Naive B cell (primary cell): ENCODE measurements at regions not wholly inside any gene's neighbourhood (a gene's known extent, or its start where the extent isn't known, plus 50 kb on each side); places are given as distances from the start of the nearest gene placed in this dataset.

Source experiments
- ATAC-seq, 2 donors: fragments of 150-1000 bp; cut with Tn5 transposase; 2 replicates each; pipeline ENCODE4 v1.10.0; 2021; ENCODE audit warnings: low read depth in 2 of 2, mild to moderate bottlenecking in 2 of 2, moderate library complexity in 2 of 2
- DNase-seq: peaks from one replicate; pipeline ENCODE4 v3.0.0; 2022
- H3K27ac Mint-ChIP-seq, 6 donors: one replicate each; pipeline ENCODE4 v1.8.0; 2020 to 2022; ENCODE audit warnings: mild to moderate bottlenecking in 6 of 6, mixed read lengths in 6 of 6, moderate library complexity in 5 of 6, inconsistent platforms in 2 of 6
- H3K27me3 Mint-ChIP-seq, 3 donors: one replicate each; pipeline ENCODE4 v1.8.0; 2021 to 2022; ENCODE audit warnings: mixed read lengths in 3 of 3, mild to moderate bottlenecking in 1 of 3
- H3K36me3 Mint-ChIP-seq, 2 donors: one replicate each; pipeline ENCODE4 v1.8.0; 2020 to 2022; ENCODE audit warnings: mixed read lengths in 2 of 2, inconsistent platforms in 1 of 2, mild to moderate bottlenecking in 1 of 2
- H3K4me1 Mint-ChIP-seq, 3 donors: one replicate each; pipeline ENCODE4 v1.8.0; 2020 to 2022; ENCODE audit warnings: mixed read lengths in 3 of 3, inconsistent platforms in 1 of 3, mild to moderate bottlenecking in 1 of 3, moderate library complexity in 1 of 3
- H3K4me3 Mint-ChIP-seq, 8 donors: one replicate each; pipeline ENCODE4 v1.8.0; 2020 to 2022; ENCODE audit warnings: mild to moderate bottlenecking in 8 of 8, mixed read lengths in 8 of 8, moderate library complexity in 8 of 8, inconsistent platforms in 2 of 8
- H3K9me3 Mint-ChIP-seq, 7 donors: one replicate each; pipeline ENCODE4 v1.8.0; 2020 to 2022; ENCODE audit warnings: mixed read lengths in 7 of 7, mild to moderate bottlenecking in 5 of 7, inconsistent platforms in 2 of 7, moderate library complexity in 1 of 7

DNA sequence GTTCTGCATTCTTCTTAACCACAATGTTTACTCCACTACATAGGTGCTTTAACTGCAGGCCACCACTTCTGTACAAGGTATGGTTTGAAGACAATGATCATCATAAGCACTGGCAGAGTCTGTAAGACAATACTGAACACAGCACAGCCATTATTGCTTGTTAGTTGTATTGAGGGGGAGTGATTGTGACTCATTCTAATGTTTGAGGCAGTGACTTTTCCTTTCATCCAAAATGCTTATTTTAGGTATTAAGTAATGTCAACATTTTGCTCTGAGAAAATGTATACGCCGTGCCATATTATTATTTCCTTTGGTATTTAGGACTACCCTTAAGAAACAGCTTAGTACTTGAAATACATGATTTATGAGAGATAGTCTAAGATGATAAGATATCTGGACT lies 618.2 kb upstream of the ZNF717 start:
- H3K27ac Mint-ChIP-seq: no peak overlapping the region
- H3K9me3 Mint-ChIP-seq: peaks cover 0 to 13% (median 0%) of the 10 kb centered on the region in 7 donors
- no peak overlapping the region for H3K4me3 Mint-ChIP-seq
- no peaks in the 10 kb centered on the region for H3K27me3 Mint-ChIP-seq
- no peaks in the 10 kb centered on the region for H3K36me3 Mint-ChIP-seq
- ATAC-seq (no peak), DNase-seq (no peak)
- H3K4me1 Mint-ChIP-seq: no peaks in the 10 kb centered on the region

DNA sequence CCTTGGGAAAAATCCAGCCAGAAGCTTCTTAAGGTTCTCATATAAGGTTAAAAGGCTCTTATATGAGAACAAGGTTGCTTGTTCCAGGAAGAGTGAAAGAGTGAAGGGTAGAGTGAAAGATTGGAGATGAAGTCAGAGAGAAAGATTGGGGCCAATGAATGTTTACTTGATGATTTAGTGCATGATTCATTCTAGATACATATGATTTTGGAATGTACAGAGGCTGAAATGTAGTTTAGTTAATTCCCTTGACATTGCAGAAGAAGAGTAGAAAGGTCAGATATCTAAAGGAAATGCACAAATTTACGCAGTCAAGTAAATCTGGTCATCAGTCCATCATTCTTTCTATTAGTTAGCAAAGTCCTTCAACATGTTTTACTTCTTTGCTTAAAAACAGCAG lies 619.8 kb upstream of the ZNF717 start:
- H3K36me3 Mint-ChIP-seq: no peaks in the 10 kb centered on the region
- H3K27me3 Mint-ChIP-seq: no peaks in the 10 kb centered on the region
- no peak for ATAC-seq
- peaks cover 0 to 13% (median 0%) of the 10 kb centered on the region in 7 donors for H3K9me3 Mint-ChIP-seq
- DNase-seq: no peak
- H3K27ac Mint-ChIP-seq: no peak overlapping the region
- H3K4me1 Mint-ChIP-seq: no peaks in the 10 kb centered on the region
- H3K4me3 Mint-ChIP-seq: no peak overlapping the region

DNA sequence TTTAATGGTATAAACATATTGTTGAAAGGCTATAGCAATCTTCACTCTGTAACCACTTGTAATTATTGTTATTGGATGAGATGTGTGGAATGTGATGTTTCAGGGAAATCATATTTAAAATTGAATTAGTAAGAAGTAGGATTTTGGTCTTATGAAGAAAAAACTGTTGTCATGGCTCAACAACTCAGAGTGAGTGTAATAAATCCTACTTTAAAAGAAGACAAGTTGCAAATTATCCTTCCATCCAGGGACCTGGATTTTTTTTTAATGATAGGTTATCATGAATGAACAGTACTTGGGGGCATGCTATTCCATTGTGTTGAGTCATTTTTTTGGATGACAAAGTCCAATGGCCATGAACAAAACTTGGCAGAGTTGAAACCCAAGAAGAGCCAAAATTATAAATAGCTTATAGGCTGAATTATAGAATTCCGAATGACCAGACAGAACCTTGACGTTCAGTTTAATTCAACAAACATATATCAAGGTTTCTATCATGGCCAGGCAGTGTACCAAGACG lies 625.5 kb upstream of the ZNF717 start:
- H3K36me3 Mint-ChIP-seq: no peaks in the 10 kb centered on the region

DNA sequence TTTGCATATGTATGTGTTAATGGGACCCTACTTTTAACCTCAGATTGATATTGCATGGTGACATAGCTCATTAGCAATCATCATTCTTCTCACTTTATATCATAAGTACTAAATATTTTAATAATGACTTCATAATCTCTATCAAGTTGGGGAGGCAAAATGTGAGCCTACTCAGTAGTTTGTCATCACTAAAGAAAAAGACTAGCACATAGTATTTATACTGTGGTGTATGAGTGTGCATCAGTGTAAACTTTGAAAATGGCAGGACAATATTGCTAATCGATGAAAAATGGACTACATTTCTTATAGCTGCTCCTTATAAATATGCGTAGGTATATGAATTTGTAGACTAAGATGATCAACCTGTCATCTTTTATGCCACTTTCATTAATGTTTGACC lies 624.5 kb upstream of the ROBO2 start:
- Mint-ChIP-seq H3K4me1 (no peaks in the 10 kb centered on the region), H3K27ac (no peak overlapping the region), H3K9me3 (peaks cover 4 to 15% (median 12%) of the 10 kb centered on the region in 7 donors), H3K27me3 (no peaks in the 10 kb centered on the region), H3K4me3 (no peak overlapping the region), H3K36me3 (no peaks in the 10 kb centered on the region)
- DNase-seq (no peak), ATAC-seq (no peak)

More for the DNA sequence above, 625.5 kb upstream of the ZNF717 start:
- H3K27me3 Mint-ChIP-seq: no peaks in the 10 kb centered on the region
- no peaks in the 10 kb centered on the region for H3K4me1 Mint-ChIP-seq
- DNase-seq (no peak), ATAC-seq (no peak)
- peaks cover 4 to 23% (median 12%) of the 10 kb centered on the region in 7 donors for H3K9me3 Mint-ChIP-seq
- H3K4me3 Mint-ChIP-seq: no peak overlapping the region
- H3K27ac Mint-ChIP-seq: no peak overlapping the region

DNA sequence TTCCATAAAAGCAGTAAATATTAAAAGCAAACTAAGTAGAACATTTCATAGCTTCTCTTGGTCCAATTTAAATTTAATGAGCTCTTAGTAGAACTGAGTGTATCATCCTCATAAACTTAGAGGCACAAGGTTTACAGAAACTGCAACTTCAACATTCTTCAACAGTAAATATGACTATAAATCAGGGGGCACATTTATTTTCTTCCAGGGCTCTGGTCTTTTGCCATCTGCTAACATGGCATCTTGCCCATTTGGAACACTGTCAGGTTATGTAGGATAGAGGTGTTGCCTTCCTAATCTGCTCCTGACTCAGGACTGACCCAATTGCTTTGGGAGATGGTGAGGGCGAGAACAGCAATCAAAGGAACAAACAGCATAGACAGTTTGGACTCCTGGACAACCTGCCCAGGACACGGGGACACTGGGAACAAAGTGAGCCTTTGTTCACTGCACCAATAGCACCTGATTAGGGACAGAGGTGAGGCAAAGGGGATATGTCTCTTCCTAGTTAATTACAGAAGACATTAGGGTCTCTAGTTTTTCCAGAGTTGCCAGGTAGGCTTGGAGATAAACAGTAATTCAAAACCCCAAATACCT lies 610.2 kb upstream of the ROBO2 start:
- Mint-ChIP-seq H3K36me3 (no peaks in the 10 kb centered on the region), H3K4me1 (no peaks in the 10 kb centered on the region), H3K9me3 (peaks cover 0 to 11% (median 3%) of the 10 kb centered on the region in 7 donors), H3K27ac (no peak overlapping the region), H3K4me3 (no peak overlapping the region), H3K27me3 (no peaks in the 10 kb centered on the region)
- ATAC-seq (no peak), DNase-seq (no peak)

DNA sequence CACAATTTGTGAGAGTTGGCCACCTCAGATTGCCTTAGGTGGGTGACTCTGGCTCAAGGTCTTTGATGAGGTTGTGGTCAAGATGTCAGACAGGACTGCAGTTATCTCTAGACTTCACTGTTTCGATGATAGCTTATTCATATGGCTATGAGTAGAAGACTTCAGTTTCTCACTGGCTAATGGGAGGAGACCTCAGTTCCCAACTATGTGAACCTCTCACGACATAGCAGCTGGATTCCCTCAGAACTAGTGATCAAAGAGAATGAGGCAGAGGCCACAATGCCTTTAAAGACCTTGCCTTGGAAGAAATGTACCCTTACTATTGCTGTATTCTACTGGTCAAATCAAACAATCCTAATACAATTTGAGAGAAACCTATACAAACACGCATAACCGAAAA lies 607.5 kb upstream of the ROBO2 start:
- DNase-seq: no peak
- Mint-ChIP-seq H3K4me1 (no peaks in the 10 kb centered on the region), H3K4me3 (no peak overlapping the region), H3K27me3 (no peaks in the 10 kb centered on the region), H3K9me3 (peaks cover 0 to 5% (median 0%) of the 10 kb centered on the region in 7 donors), H3K36me3 (no peaks in the 10 kb centered on the region), H3K27ac (no peak overlapping the region)
- no peak for ATAC-seq

DNA sequence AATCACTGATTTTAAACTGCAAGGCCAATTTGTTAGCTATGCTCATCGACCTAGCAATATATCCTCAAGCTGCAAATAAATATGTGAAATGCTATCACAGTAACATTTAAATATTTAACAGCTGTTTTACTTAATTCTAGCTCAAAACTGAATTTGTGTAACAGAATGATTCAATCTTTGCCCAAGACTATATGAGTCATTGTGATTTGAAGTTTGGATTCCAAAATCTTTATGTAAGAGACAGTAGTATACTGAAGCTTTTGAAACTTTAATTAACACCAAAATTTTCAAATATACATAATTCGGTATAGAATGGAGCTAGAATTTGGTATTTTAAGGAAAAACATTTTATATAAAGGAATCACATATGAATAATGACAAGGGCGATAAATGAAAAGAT lies 603.0 kb upstream of the ROBO2 start:
- H3K9me3 Mint-ChIP-seq: peaks cover 0 to 7% (median 3%) of the 10 kb centered on the region in 7 donors
- no peaks in the 10 kb centered on the region for H3K36me3 Mint-ChIP-seq
- ATAC-seq: no peak
- no peak overlapping the region for H3K4me3 Mint-ChIP-seq
- DNase-seq: no peak
- no peak overlapping the region for H3K27ac Mint-ChIP-seq
- no peaks in the 10 kb centered on the region for H3K27me3 Mint-ChIP-seq
- H3K4me1 Mint-ChIP-seq: no peaks in the 10 kb centered on the region

DNA sequence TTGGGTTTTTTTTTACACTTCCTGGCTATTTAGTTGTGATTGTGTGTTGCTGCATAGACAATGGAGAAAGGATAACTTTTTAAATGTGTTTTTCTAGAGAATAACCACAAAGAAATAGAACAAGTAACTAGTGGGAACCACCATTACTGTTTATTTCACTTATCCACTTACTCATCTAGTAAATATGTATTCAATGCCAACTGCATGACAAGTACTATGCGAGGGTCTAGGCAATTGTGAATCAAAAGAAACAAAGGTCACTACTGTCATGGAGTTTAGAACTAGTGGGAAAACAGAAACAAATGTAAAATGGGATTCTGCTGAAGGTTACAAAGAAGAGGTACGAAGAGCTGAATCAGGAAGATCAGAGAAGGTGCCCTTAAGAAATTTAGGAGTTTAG lies 600.9 kb upstream of the ROBO2 start:
- DNase-seq: no peak
- Mint-ChIP-seq H3K27ac (no peak overlapping the region), H3K9me3 (peaks cover 0 to 8% (median 4%) of the 10 kb centered on the region in 7 donors), H3K4me1 (no peaks in the 10 kb centered on the region), H3K36me3 (no peaks in the 10 kb centered on the region), H3K4me3 (no peak overlapping the region), H3K27me3 (no peaks in the 10 kb centered on the region)
- no peak for ATAC-seq

DNA sequence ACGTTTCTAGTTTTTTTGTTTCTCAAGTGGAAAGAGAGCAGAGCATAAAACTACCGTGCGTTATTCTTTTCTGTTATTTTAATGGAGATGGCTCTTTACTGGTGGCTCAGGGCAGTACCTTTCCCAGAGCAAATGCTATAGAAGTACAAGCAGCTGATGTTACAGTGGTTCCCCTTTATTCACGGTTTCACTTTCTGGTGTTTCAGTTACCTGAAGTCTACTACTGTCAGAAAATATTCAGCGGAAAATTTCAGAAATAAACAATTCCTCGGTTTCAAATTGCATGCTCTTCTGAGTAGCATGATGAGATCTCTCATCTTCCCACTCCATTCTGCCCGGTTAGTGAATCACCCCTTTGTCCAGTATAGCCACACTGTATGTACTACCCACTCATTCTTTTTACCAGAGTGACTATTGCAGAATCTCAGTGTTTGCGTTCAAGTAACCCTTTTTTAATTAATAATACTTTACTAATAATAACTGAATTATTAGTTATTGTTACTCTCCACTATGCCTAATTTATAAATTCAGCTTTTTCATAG lies 597.5 kb upstream of the ROBO2 start:
- peaks cover 0 to 8% (median 5%) of the 10 kb centered on the region in 7 donors for H3K9me3 Mint-ChIP-seq
- ATAC-seq: no peak
- H3K27ac Mint-ChIP-seq: no peak overlapping the region
- H3K27me3 Mint-ChIP-seq: no peaks in the 10 kb centered on the region
- H3K36me3 Mint-ChIP-seq: no peaks in the 10 kb centered on the region
- no peaks in the 10 kb centered on the region for H3K4me1 Mint-ChIP-seq
- DNase-seq: no peak
- H3K4me3 Mint-ChIP-seq: no peak overlapping the region

DNA sequence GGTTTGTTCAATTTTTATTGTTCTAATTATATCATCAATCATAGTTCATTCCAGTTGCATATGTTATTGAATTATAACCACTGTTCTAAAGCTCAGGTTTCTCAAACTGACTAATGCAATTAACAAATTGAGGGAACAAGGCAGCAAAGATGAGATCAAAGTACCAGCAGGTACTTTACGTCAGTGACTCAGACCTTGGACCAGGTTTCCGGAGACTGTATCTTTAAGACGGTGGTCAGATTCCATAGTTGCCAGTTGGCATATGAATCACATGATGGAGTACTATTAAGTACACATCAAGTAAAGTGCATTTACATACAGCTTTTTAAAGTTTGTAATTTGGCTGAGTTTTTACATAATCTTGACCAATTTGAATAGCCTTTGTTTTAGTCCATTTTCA lies 583.6 kb upstream of the ROBO2 start:
- DNase-seq (no peak), ATAC-seq (no peak)
- H3K9me3 Mint-ChIP-seq: peaks cover 0 to 21% (median 7%) of the 10 kb centered on the region in 7 donors

DNA sequence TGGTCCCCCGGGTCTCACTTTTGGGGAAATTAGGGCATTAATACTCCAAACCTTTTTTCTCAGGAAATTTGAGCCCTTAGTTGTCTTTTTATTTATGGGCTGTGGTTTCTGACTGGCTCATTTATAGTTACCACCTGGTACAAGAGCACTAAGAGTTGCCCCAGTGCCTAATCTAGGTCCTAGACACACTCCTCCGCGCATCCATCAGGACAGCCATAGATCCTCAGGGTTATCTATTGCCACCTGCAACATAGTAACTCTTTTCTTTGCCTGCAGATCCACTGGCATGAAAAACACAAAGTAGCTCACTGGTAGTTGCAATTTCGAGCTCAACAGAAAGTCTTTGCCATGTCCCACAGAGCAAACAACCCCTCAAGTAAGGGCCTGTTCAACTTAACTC lies 576.4 kb upstream of the ROBO2 start:
- no peak for ATAC-seq
- no peak for DNase-seq
- H3K27me3 Mint-ChIP-seq: no peaks in the 10 kb centered on the region
- H3K4me3 Mint-ChIP-seq: no peak overlapping the region
- no peak overlapping the region for H3K27ac Mint-ChIP-seq
- no peaks in the 10 kb centered on the region for H3K4me1 Mint-ChIP-seq
- no peaks in the 10 kb centered on the region for H3K36me3 Mint-ChIP-seq
- peaks cover 0 to 8% (median 2%) of the 10 kb centered on the region in 7 donors for H3K9me3 Mint-ChIP-seq

More for the DNA sequence above, 583.6 kb upstream of the ROBO2 start:
- no peak overlapping the region for H3K27ac Mint-ChIP-seq
- H3K36me3 Mint-ChIP-seq: no peaks in the 10 kb centered on the region
- H3K4me1 Mint-ChIP-seq: no peaks in the 10 kb centered on the region
- H3K27me3 Mint-ChIP-seq: no peaks in the 10 kb centered on the region
- no peak overlapping the region for H3K4me3 Mint-ChIP-seq

DNA sequence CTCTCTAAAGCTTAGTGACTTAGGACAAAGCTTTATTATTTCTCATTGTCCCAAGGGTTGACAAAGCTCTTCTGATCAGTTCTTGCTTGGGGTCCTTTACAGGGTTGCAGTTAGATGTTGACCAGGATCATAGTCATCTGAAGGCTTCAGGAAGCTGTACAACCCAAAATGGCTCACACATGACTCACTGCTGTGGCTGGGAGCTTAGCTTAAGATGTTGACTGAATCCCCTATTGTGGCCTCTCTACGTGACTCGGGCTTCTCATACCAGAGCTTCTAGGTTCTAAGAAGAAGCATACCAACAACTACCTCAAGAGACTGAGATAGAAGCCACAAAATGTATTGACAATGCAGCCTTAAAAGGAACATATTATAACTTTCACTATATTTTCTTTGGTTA lies 569.6 kb upstream of the ROBO2 start:
- Mint-ChIP-seq H3K27me3 (no peaks in the 10 kb centered on the region), H3K9me3 (peaks cover 0 to 22% (median 5%) of the 10 kb centered on the region in 7 donors), H3K4me1 (no peaks in the 10 kb centered on the region), H3K4me3 (no peak overlapping the region), H3K27ac (no peak overlapping the region), H3K36me3 (no peaks in the 10 kb centered on the region)
- DNase-seq: no peak
- ATAC-seq: no peak

DNA sequence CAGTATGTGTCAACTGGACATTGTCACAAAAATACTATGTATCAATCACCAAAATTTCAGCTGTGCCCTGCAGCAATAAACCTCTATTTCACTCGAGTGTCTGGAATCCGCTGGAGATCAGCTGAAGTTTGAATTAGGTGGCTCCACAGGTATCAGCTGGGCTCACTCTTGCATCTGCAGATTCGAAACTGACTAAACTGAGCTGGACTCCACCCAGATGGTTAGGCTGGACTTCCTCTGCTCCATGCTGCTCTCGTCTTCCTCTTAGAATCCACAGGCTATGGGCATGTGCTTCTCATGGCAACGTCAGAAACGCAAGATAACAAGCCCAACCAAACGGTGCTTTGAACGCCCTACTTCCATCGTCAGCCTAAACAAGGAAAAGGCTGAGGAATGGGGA lies 565.3 kb upstream of the ROBO2 start:
- Mint-ChIP-seq H3K4me1 (no peaks in the 10 kb centered on the region), H3K27ac (no peak overlapping the region), H3K4me3 (no peak overlapping the region), H3K27me3 (no peaks in the 10 kb centered on the region), H3K36me3 (no peaks in the 10 kb centered on the region), H3K9me3 (peaks cover 2 to 15% (median 6%) of the 10 kb centered on the region in 7 donors)
- no peak for ATAC-seq
- no peak for DNase-seq

DNA sequence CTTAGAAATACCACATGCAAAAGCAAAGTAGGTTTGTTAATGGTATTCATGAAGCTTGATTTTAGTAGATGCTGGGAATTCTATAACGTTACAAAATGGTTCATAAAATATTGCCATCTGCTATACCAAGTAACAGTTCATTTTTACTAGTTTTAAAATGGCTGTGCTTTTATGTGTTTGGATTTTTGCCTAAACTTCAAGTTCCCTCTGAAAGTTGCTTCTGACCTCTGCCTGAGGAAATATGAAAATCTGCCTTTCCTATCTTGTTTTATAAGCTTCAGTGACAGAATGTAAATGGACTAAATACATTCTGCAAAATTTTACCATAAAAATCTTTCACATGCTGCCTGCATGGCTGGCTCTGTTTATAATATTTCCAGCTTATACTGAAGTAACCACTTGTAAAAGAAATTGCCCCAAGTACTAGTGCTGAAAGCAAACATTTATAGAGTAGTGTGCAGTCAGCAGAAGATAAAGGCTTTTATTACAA lies 560.7 kb upstream of the ROBO2 start:
- no peak overlapping the region for H3K4me3 Mint-ChIP-seq
- H3K4me1 Mint-ChIP-seq: no peaks in the 10 kb centered on the region
- no peaks in the 10 kb centered on the region for H3K27me3 Mint-ChIP-seq
- peaks cover 1 to 13% (median 2%) of the 10 kb centered on the region in 7 donors for H3K9me3 Mint-ChIP-seq
- no peaks in the 10 kb centered on the region for H3K36me3 Mint-ChIP-seq
- no peak for DNase-seq
- no peak for ATAC-seq
- no peak overlapping the region for H3K27ac Mint-ChIP-seq
